ENCODE measurements at regions not wholly inside any gene's neighbourhood (a gene's known extent, or its start where the extent isn't known, plus 50 kb on each side); places are given as distances from the start of the nearest gene placed in this dataset.
"Not testable (repeated sequence)": the region's sequence is repeated elsewhere in the genome, so short reads cannot be mapped to it uniquely, and the experiment has no call there.

DNA sequence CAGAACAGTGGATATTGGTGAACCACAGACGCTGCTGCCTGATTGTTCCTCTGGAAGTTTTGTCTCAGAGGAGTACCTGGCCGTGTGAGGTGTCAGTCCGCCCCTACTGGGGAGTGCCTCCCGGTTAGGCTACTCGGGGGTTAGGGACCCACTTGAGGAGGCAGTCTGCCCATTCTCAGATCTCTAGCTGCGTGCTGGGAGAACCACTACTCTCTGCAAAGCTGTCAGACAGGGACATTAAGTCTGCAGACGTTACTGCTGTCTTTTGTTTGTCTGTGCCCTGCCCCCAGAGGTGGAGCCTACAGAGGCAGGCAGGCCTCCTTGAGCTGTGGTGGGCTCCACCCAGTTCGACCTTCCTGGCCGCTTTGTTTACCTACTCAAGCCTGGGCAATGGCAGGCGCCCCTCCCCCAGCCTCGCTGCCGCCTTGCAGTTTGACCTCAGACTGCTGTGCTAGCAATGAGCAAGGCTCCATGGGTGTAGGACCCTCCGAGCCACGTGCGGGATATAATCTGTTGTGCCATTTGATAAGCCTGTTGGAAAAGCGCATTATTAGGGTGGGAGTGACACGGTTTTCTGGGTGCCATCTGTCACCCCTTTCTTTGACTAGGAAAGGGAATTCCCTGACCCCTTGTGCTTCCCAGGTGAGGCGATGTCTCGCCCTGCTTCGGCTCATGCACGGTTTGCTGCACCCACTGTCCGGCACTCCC lies 65.1 kb upstream of the ZNF717 start:
- TF ChIP-seq, protein P1, sequence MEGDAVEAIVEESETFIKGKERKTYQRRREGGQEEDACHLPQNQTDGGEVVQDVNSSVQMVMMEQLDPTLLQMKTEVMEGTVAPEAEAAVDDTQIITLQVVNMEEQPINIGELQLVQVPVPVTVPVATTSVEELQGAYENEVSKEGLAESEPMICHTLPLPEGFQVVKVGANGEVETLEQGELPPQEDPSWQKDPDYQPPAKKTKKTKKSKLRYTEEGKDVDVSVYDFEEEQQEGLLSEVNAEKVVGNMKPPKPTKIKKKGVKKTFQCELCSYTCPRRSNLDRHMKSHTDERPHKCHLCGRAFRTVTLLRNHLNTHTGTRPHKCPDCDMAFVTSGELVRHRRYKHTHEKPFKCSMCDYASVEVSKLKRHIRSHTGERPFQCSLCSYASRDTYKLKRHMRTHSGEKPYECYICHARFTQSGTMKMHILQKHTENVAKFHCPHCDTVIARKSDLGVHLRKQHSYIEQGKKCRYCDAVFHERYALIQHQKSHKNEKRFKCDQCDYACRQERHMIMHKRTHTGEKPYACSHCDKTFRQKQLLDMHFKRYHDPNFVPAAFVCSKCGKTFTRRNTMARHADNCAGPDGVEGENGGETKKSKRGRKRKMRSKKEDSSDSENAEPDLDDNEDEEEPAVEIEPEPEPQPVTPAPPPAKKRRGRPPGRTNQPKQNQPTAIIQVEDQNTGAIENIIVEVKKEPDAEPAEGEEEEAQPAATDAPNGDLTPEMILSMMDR (IDR thresholded peaks at IDR 0.05): not testable (repeated sequence)
- TF ChIP-seq EZH2 (IDR thresholded peaks at IDR 0.05; ENCODE audit: borderline replicate concordance, insufficient read depth, low read depth, low read length, poor library complexity, severe bottlenecking): not testable (repeated sequence)
